SKM-1 (cell line): ENCODE measurements at regions not wholly inside any gene's neighbourhood (a gene's known extent, or its start where the extent isn't known, plus 50 kb on each side); places are given as distances from the start of the nearest gene placed in this dataset.
"Not testable (repeated sequence)": the region's sequence is repeated elsewhere in the genome, so short reads cannot be mapped to it uniquely, and the experiment has no call there.

Experiments
- DNase-seq: peaks from one replicate; lab custom pipeline; 2025; ENCODE audit not compliant: unreplicated experiment; lab: John Stamatoyannopoulos, UW

GRCh38 chr7:67666359-67666758 lies 669.7 kb downstream of the TYW1 start:
- DNase-seq: not testable (repeated sequence)

DNA sequence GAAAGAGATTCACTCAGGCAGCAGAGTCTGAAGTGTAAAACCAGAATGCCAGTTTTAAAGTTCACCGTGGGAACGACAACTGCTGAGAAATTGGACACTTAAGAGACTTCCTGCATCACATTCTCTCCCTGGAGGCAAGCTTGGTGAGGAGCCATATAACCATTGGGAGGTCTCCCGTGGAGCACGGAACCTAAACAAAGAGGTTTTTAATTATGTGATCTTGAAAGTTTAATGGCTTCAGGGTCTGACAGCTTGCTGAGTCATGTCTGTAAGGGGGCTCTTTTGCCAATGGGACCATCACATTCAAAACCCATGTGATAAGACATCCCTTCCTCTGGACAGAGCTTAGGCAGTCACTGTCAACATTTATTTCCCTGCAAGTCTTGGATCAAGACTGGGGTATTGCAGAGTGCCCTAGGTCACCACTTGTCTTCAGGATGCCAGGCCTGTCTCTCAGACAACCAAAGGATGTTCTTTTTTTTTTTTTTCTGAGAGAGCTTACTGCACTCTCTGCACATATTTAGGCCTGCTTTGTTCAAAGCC lies 674.4 kb downstream of the TYW1 start:
- DNase-seq: no peak

- no peak for DNase-seq
Measured at GRCh38 chr7:67673861-67674260, 677.2 kb downstream of the TYW1 start.

DNA sequence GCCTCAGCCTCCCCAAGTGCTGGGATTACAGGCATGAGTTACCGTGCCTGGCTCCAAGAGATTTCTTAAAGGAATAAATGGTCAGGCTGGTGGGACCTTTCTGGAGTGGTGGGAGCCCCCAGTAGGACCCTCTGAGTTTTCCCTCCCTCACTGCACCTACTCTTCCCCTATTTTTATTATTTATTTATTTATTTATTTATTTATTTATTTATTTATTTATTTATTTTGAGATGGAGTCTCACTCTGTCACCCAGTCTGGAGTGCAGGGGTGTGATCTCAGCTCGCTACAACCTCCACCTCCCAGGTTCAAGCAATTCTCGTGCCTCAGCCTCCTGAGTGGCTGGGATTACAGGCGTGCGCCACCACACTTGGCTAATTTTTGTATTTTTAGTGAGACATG lies 678.2 kb downstream of the TYW1 start:
- not testable (repeated sequence) for DNase-seq

- DNase-seq: no peak
Measured at GRCh38 chr7:67675971-67676370, 679.3 kb downstream of the TYW1 start.

GRCh38 chr7:67678419-67678818 lies 681.8 kb downstream of the TYW1 start:
- DNase-seq: no peak

- no peak for DNase-seq
Measured at GRCh38 chr7:67683628-67684027, 687.0 kb downstream of the TYW1 start.

DNA sequence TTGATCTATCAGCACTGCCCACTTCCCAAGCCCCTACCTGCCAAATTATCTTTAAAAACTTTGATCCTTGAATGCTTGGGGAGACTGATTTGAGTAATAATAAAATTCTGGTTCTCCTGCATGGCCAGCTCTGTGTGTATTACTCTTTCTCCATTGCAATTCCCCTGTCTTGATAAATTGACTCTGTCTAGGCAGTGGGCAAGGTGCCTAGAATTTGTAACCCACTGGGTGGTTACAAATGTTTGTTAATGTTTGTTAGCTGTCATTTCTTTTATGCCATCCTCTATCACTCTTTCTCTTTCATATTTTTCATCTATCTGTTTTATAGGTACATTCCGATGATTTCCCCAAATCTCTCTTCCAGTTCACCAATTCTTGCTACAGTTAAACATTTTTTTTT lies 694.1 kb downstream of the TYW1 start:
- DNase-seq: no peak

- DNase-seq: no peak
Measured at GRCh38 chr7:67692425-67692824, 695.8 kb downstream of the TYW1 start.

DNA sequence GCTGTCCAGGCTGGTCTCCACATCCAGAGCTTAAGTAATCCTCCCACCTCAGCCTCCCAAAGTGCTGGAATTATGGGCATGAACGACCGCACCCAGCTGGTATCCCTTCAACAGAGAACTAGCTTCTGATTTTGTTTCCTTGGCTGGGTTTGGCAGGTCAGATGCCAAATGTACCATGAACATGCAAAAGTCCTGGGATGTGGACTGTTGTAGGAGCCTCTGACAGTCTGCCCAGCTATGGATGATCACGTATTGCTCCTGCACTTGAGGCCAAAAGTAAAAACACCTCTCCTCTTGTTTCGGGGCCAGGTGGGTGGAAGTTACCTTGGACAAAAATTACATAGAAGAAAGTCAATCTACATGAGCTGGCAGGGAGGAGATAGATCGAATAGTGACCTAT lies 699.5 kb downstream of the TYW1 start:
- no peak for DNase-seq

DNA sequence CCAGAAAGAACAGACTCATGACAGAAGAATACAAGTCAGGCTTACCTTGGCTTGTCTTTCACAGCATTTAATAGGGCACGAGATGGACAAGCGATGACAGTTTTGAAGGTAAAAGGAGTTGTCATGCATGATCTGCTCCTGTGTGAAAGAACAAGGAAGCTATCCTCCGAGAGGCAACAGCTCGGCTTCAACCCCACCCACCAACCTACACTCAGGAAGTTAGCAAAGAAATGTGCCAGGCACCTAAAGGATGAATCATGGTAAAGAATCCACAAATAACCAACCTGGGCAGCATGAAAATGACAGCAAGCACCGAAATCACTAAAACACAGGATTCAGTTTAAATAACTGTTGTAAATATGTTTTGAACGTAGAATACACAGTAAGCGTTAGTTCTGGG lies 700.2 kb downstream of the TYW1 start:
- no peak for DNase-seq

DNA sequence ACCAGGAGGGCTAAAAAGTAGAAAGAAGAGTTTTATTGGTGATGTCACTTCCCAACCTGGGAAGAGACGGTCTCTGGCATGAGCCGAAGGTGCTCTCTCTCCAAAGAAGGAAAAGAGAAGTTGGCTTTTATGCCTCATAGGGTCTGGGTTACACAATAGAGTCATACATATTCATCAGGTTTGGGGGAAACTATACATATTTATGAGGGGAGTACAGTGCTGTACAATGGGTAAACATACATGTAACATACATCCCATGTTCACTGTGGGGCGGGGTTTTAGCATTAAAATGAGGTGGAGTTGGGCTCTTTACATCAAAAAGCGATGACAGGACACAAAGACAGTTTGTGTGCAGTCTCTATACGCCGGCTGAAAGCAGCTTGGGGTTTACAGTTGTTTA lies 701.7 kb downstream of the TYW1 start:
- no peak for DNase-seq

DNA sequence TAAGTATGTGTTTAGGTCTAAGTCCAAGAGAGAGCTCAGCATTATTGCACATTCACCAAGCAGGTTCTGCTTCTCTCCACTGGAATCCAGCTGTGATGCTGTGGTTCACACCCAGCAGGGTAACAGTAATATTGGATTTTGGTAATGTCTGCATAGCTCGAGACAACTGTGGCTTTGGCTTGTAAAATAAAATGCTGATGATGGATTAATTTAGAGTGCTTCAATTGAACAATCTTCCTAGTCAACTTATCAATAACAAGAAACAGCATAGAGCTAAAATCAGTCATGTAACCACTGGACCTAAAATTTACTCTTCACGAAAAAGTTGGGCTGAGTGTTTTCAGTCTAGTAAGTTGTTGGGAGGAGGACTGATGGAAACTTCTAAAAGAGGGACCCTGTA lies 709.2 kb downstream of the TYW1 start:
- no peak for DNase-seq

DNA sequence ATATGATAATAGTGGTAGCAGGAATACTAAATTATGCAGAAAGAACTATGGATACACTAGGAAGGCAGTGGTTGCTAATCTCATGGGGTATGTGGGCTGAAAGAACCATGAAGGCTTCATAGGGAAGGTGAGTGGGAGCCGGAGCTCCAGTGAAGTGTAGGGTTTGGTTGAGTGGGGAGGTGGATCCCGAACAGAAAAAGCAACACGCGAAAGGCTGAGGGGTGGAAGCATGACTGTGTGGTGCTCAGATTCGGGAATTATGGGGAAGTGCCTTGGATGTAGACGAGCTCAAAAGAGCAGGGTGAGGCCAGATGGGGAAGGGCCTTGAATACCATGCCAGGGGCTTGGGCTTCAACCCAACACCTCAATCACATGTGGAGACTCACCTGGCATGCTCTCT lies 715.1 kb downstream of the TYW1 start:
- DNase-seq: no peak

DNA sequence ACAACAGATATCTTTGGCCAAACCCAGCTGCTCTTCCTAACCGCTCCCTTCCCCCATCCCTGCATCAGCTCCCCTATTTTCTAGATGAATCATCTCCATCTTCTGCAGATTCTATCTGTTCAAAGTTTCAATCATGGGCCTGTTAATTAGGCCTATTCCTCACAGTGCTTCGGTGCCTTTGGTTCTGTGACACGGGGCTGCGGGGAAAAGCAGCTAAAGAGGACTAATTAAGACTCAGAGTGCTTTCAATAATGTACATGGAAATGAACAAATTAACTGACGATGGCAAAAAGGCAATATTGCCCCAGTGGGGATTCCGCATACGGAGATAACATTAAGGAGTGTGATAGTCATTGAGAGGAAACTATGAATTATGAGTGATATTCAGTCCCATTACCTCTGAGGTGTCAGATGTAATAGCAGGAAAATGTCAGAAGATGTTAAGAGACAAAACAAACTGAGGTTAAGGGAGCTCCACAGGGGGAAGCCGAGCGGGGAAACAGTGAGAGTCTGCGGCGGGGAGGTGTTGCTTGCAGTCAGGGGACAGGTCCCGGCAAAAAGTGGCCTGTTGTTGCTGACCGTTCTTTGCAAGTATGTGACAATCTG lies 716.9 kb downstream of the TYW1 start:
- no peak for DNase-seq

GRCh38 chr7:67716729-67717128 lies 720.1 kb downstream of the TYW1 start:
- no peak for DNase-seq

DNA sequence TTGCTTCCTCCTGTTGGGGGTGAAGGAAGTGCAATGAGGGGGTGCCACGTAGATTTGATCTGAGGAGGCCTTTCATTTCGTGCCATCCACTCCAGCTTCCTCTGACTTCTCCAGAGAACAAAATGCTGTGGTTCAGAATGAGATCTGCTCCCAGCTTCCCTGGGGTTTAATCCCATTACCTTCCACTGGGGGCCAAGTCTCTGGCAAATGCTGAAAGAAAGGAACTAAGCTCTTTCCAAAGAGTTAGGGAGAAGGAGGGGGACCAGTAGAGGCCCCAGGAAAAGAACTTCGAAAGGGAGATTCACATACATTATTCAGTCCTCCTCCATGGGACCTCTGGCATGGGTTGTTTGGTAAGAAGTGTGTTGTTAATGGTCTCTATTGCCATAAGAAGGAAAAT lies 727.0 kb downstream of the TYW1 start:
- DNase-seq: no peak

- DNase-seq: no peak
Measured at GRCh38 chr7:67724435-67724834, 727.8 kb downstream of the TYW1 start.

DNA sequence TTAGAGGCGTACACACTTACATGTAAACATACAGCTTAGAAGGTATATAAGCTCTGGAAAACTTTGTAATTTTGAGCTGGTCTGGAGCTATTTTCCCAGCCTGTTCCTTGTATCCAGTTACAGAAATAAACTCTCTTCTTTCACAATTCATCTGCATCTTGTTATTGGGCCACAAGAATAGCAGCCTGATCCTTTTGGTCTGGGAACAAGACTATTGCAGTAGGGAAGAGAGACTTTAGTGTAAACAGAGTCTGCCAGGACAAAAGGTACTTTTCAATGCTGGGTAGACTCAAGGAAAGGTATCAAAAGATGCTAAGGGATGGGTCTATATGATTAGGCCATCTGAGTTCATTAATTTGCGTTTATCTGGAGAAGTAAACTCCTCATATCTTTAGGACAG lies 728.3 kb downstream of the TYW1 start:
- DNase-seq: no peak

- no peak for DNase-seq
Measured at GRCh38 chr7:67725423-67725822, 728.8 kb downstream of the TYW1 start.

- DNase-seq: no peak
Measured at GRCh38 chr7:67729771-67730170, 733.1 kb downstream of the TYW1 start.

DNA sequence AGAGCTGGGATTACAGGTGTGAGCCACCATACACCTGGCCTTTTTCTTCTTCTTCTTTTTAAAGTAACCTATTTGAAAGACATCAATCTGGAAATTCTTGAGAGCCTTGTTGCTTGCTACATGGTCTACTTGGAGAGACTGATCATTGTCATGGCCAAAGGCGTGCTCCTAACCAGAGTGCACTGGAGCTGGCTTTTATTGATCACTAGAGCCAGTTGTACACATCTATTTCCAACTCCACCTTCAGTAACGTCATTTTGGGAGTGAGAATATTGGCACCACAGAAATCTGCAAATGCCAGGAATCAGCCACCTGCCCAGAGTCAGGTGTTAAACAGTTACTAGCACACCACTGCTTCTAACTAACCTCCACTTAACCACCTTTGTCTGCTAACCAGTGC lies 735.1 kb downstream of the TYW1 start:
- no peak for DNase-seq

DNA sequence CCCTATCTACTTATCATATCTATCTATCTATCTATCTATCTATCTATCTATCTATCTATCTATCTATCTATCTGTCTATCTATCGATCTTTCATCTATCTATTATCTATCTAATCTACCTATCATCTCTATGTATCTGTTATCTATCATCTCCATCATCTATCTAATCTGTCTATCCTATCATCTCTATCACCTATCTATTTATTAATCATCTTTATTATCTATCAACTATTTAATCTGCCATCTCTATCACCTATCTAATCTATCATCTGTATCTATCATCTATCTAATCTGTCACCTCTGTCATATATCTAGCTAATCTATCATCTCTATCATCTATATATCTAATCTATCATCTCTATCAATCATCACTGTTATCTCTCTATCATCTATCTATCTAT lies 736.3 kb downstream of the TYW1 start:
- DNase-seq: no peak
